Osteoblast (primary cell): ENCODE measurements at regions not wholly inside any gene's neighbourhood (a gene's known extent, or its start where the extent isn't known, plus 50 kb on each side); places are given as distances from the start of the nearest gene placed in this dataset.

Experiments
- DNase-seq: peaks from one replicate; pipeline ENCODE4 v3.0.0; 2011; ENCODE audit warnings: low spot score, mixed read lengths; ENCODE audit not compliant: insufficient read length; ENCODE audit errors: missing footprints
- H2AFZ ChIP-seq: 2 replicates; pipeline ENCODE4 v1.6.0; 2011; ENCODE audit warnings: mild to moderate bottlenecking, low read length
- H3K27ac ChIP-seq: 2 replicates; pipeline ENCODE4 v1.5.1; 2011; ENCODE audit warnings: mild to moderate bottlenecking, low read depth, low read length, moderate library complexity
- H3K27me3 ChIP-seq: 2 replicates; pipeline ENCODE4 v1.6.0; 2012; ENCODE audit warnings: mild to moderate bottlenecking, control low read depth, inconsistent platforms, low read length, moderate library complexity; ENCODE audit not compliant: insufficient read depth
- H3K36me3 ChIP-seq: 2 replicates; pipeline ENCODE4 v1.5.1; 2011; ENCODE audit warnings: mild to moderate bottlenecking, low read length, control low read depth, moderate library complexity; ENCODE audit not compliant: insufficient read depth
- H3K4me1 ChIP-seq: 2 replicates; pipeline ENCODE4 v1.5.1; 2011; ENCODE audit warnings: mild to moderate bottlenecking, low read length, control low read depth, moderate library complexity; ENCODE audit not compliant: insufficient read depth
- H3K4me2 ChIP-seq: 2 replicates; pipeline ENCODE4 v1.6.0; 2011; ENCODE audit warnings: mild to moderate bottlenecking, low read length; ENCODE audit not compliant: insufficient read depth
- H3K4me3 ChIP-seq: fragments of 200-600 bp; sonication (generic); 3 replicates; pipeline ENCODE4 v1.5.1; 2012; ENCODE audit warnings: mild to moderate bottlenecking, low read length, inconsistent platforms; ENCODE audit not compliant: insufficient read depth
- H3K79me2 ChIP-seq: 2 replicates; pipeline ENCODE4 v1.6.0; 2012; ENCODE audit warnings: mild to moderate bottlenecking, low read length, control low read depth, inconsistent platforms; ENCODE audit not compliant: insufficient read depth
- H3K9me3 ChIP-seq: 2 replicates; pipeline ENCODE4 v1.5.1; 2011; ENCODE audit warnings: low read depth, low read length, control low read depth
- H4K20me1 ChIP-seq: 2 replicates; pipeline ENCODE4 v1.6.0; 2012; ENCODE audit warnings: mild to moderate bottlenecking, low read length, control low read depth; ENCODE audit not compliant: insufficient read depth
- CTCF ChIP-seq: IDR thresholded peaks from 2 replicates; pipeline ENCODE4 v1.5.1; 2011; ENCODE audit warnings: mild to moderate bottlenecking, low read depth, low read length, moderate library complexity; ENCODE audit errors: extremely low read depth

GRCh38 chr13:106657104-106657503 is 89.2 kb upstream of the ARGLU1 start:
- H3K4me3 ChIP-seq, result no peak overlapping the region
- no peaks in the 10 kb centered on the region for H3K9me3 ChIP-seq
- no peak for DNase-seq
- no peak for TF ChIP-seq CTCF
- no peaks in the 10 kb centered on the region for H3K36me3 ChIP-seq
- H3K27ac ChIP-seq, result no peak overlapping the region
- H3K79me2 ChIP-seq, result no peaks in the 10 kb centered on the region
- no peak overlapping the region for H3K4me2 ChIP-seq
- no peaks in the 10 kb centered on the region for H3K27me3 ChIP-seq
- H4K20me1 ChIP-seq, result no peaks in the 10 kb centered on the region
- H2AFZ ChIP-seq, result no peak overlapping the region
- no peaks in the 10 kb centered on the region for H3K4me1 ChIP-seq

- no peaks in the 10 kb centered on the region for H3K4me1 ChIP-seq
- no peaks in the 10 kb centered on the region for H3K9me3 ChIP-seq
- no peaks in the 10 kb centered on the region for H3K27me3 ChIP-seq
- no peak for DNase-seq
- H3K79me2 ChIP-seq, result no peaks in the 10 kb centered on the region
- H3K27ac ChIP-seq, result no peak overlapping the region
- H2AFZ ChIP-seq, result no peak overlapping the region
- H3K4me2 ChIP-seq, result no peak overlapping the region
- no peaks in the 10 kb centered on the region for H4K20me1 ChIP-seq
- no peaks in the 10 kb centered on the region for H3K36me3 ChIP-seq
- no peak overlapping the region for H3K4me3 ChIP-seq
- no peak for TF ChIP-seq CTCF
Measured at GRCh38 chr13:106656186-106656585, 88.2 kb upstream of the ARGLU1 start.

DNA sequence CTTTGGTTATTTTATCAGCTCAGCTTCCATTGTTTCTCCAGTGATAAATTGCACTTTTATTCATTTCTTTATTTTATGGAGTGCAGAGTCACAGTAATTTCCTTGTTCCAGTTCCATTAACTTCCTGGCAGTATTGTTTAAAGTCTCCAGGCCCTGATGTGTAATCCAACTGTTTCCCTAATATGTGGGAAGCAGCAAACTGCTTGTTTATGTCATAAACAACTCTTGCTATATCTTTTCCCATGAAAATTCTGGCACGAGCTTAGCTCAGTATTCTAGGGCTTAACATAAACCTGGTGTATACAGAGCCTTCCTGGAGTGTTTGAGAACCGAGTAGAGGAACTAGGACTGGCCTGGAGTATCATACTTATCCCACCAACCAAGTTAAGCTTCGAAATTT is 83.5 kb upstream of the ARGLU1 start:
- H3K36me3 ChIP-seq, result no peaks in the 10 kb centered on the region
- DNase-seq, result no peak
- no peaks in the 10 kb centered on the region for H3K9me3 ChIP-seq
- H2AFZ ChIP-seq, result no peak overlapping the region
- no peak for TF ChIP-seq CTCF
- H4K20me1 ChIP-seq, result no peaks in the 10 kb centered on the region
- H3K27ac ChIP-seq, result no peak overlapping the region
- no peaks in the 10 kb centered on the region for H3K27me3 ChIP-seq
- H3K4me2 ChIP-seq, result no peak overlapping the region
- H3K4me1 ChIP-seq, result no peaks in the 10 kb centered on the region
- no peak overlapping the region for H3K4me3 ChIP-seq
- no peaks in the 10 kb centered on the region for H3K79me2 ChIP-seq

DNA sequence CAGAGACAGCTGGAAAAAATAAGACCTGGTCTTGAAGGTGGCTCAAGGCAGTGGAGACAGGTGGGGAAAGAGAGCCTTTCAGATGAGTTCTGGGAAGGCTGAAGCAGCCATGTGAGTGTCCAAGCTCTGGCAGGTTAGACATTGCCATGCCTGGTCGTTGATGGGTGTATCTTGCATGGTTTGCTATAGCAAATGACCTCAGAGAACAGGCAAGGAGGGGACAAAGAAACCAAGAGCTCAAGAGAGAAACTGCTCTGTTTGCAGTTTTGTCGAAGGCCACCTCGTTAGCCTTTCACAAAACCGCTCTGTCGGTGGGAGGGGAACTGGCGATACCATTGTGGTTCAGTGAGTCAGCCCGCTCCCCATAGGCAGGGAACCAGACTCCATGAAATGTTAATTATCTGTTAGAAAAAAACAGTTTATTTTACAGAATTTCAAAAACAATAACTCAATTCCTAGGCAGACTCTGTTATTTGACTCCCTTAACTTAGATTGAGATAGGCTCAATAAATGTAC is 82.8 kb upstream of the ARGLU1 start:
- H3K27ac ChIP-seq, result no peak overlapping the region
- TF ChIP-seq CTCF, result no peak
- H3K27me3 ChIP-seq, result no peaks in the 10 kb centered on the region
- no peak overlapping the region for H2AFZ ChIP-seq
- no peaks in the 10 kb centered on the region for H3K4me1 ChIP-seq
- H3K4me3 ChIP-seq, result no peak overlapping the region
- no peak overlapping the region for H3K4me2 ChIP-seq
- no peaks in the 10 kb centered on the region for H3K9me3 ChIP-seq
- DNase-seq, result no peak
- H4K20me1 ChIP-seq, result no peaks in the 10 kb centered on the region
- no peaks in the 10 kb centered on the region for H3K36me3 ChIP-seq
- H3K79me2 ChIP-seq, result no peaks in the 10 kb centered on the region
